Adrenal gland (tissue), 9 donors: ENCODE measurements at regions not wholly inside any gene's neighbourhood (a gene's known extent, or its start where the extent isn't known, plus 50 kb on each side); places are given as distances from the start of the nearest gene placed in this dataset.

ENCODE experiments used
- DNase-seq, 7 donors: peaks; one replicate each; pipeline ENCODE4 v3.0.0-alpha.2; 2019 to 2020
- H3K27ac ChIP-seq, 5 donors: fragments of 200-600 bp; sonication (generic) in 4 of 5; 1 replicate in 3 of 5; 2 replicates in 2 of 5; pipeline versions ENCODE4 v1.5.1 to v1.8.0; 2016 to 2020; ENCODE audit warnings: mild to moderate bottlenecking in 1 of 5
- H3K27me3 ChIP-seq: fragments of 200-600 bp; 2 replicates; pipeline ENCODE4 v1.8.0; 2021
- H3K36me3 ChIP-seq, 2 donors: fragments of 200-600 bp; replicated peaks in 1 of 2; 1 replicate in 1 of 2; 2 replicates in 1 of 2; pipeline versions ENCODE4 v1.5.1 to v1.8.0; 2018 to 2022
- H3K4me1 ChIP-seq, 2 donors: fragments of 200-600 bp; replicated peaks in 1 of 2; 1 replicate in 1 of 2; 2 replicates in 1 of 2; pipeline versions ENCODE4 v1.5.1 to v1.8.0; 2018 to 2021
- H3K4me3 ChIP-seq, 4 donors: fragments of 200-600 bp; sonication (generic) in 3 of 4; one replicate each; pipeline ENCODE4 v1.5.1; 2016 to 2018
- H3K9me3 ChIP-seq, 3 donors: fragments of 200-600 bp; sonication (generic) in 1 of 3; replicated peaks in 1 of 3; 1 replicate in 2 of 3; 2 replicates in 1 of 3; pipeline versions ENCODE4 v1.5.1 to v1.8.0; 2016 to 2021
- POLR2A ChIP-seq, 2 donors: fragments of 450-650 bp; IDR thresholded peaks; one replicate each; pipeline ENCODE4 v1.6.1; 2017; ENCODE audit warnings: antibody characterized with exemption in 2 of 2, mild to moderate bottlenecking in 2 of 2, moderate library complexity in 1 of 2
- WGBS, 4 donors: extraction: QIAGEN DNeasy Blood & Tissue Kit in 2 of 4; methylation state at CpG; one replicate each; pipeline versions ENCODE4 v1.1.5 to v1.1.7; 2013 to 2017; 5-methylcytosine and 5-hydroxymethylcytosine counted together
- intact Hi-C, 2 donors: fragments of 100-400 bp; cut with DNase I; formaldehyde crosslinking; loops; one replicate each; pipeline versions ENCODE4 v1.14.1 to v1.15.0; 2022 to 2023
- TF ChIP-seq, protein P1 (sequence below), 6 experiments: fragments of 450-650 bp in 4 of 6; fragments of 200-600 bp in 2 of 6; sonication (generic) in 1 of 6; IDR thresholded peaks; 1 replicate in 5 of 6; 2 replicates in 1 of 6; pipeline versions ENCODE4 v1.5.1 to v1.8.0; 2016 to 2021; ENCODE audit warnings: antibody characterized with exemption in 6 of 6, mild to moderate bottlenecking in 2 of 6, moderate library complexity in 1 of 6
- donor health status: healthy with polysubstance abuse.
- donor health status: Bipolar disorder and iron deficiency.
- donor health status: DM: yes; HTN: yes; CAD: no.
- donor health status: DM: no; HTN: no; CAD: no.
- donor health status: DM: no; HTN: no; CAD: no.

DNA sequence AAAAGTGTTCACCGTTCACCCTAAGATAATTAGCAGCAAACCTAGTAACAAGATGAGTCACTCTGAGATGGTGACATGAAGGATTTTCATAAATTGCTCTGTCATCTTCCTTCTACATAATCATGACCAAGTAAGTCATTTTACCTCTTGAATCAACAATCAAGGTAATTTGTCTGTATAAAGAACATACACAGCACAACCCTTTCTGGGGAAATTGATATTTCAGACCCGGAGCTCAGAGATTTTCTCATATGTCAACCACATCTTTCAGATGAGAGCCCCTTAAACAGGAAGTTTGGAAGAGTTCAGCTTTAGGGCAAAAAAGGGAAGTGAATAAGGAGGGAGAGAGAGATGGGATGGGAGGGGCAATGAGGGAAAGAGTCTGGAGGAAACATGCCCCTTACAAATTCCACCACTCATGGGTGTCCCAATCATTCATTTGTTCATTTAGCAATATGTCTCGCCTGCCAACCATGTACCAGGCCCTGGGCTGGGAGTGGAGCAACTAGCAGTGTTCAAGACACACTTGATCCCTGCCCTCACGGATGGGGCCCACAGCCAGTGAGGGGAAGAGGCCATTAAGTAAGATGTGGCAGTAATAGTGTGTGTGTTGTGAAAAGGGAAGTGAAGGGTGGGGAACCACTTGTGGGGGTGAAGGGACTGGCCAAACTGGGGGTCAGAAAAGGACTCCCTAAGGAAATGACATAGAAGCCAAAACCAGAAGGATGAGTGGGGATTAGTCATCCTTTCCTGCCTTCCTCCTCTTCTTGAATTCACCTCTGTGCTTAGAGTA, 190.9 kb downstream of the MAFB start:
- H3K4me1 ChIP-seq = peaks cover 0 to 5% of the 10 kb centered on the region in 2 donors
- H3K4me3 ChIP-seq = no peak overlapping the region
- H3K9me3 ChIP-seq = no peaks in the 10 kb centered on the region
- H3K36me3 ChIP-seq = no peaks in the 10 kb centered on the region
- DNase-seq = peak in 6 of 7 donors; percentile 34 to 74 (median 58)
- 48 to 65% (median 60%) methylated on average over 4 of the region's 4 CpGs for WGBS, 4 donors
- peak overlapping the region in 1 of 5 donors; percentile 69 for H3K27ac ChIP-seq
- H3K27me3 ChIP-seq = no peaks in the 10 kb centered on the region
- intact Hi-C loops = no loop called here
- TF ChIP-seq, protein P1, sequence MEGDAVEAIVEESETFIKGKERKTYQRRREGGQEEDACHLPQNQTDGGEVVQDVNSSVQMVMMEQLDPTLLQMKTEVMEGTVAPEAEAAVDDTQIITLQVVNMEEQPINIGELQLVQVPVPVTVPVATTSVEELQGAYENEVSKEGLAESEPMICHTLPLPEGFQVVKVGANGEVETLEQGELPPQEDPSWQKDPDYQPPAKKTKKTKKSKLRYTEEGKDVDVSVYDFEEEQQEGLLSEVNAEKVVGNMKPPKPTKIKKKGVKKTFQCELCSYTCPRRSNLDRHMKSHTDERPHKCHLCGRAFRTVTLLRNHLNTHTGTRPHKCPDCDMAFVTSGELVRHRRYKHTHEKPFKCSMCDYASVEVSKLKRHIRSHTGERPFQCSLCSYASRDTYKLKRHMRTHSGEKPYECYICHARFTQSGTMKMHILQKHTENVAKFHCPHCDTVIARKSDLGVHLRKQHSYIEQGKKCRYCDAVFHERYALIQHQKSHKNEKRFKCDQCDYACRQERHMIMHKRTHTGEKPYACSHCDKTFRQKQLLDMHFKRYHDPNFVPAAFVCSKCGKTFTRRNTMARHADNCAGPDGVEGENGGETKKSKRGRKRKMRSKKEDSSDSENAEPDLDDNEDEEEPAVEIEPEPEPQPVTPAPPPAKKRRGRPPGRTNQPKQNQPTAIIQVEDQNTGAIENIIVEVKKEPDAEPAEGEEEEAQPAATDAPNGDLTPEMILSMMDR (IDR thresholded peaks at IDR 0.05) = no peak
- no peak for TF ChIP-seq POLR2A (IDR thresholded peaks at IDR 0.05)

GRCh38 chr20:40495956-40496355, 193.1 kb downstream of the MAFB start:
- no peak overlapping the region for H3K27ac ChIP-seq
- TF ChIP-seq, protein P1 (IDR thresholded peaks at IDR 0.05) = no peak
- no peak for TF ChIP-seq POLR2A (IDR thresholded peaks at IDR 0.05)
- H3K9me3 ChIP-seq = no peaks in the 10 kb centered on the region
- WGBS, 4 donors = 78 to 88% (median 83%) methylated on average over 4 of the region's 4 CpGs
- H3K36me3 ChIP-seq = no peaks in the 10 kb centered on the region
- H3K4me1 ChIP-seq = peaks cover 0 to 6% of the 10 kb centered on the region in 2 donors
- H3K4me3 ChIP-seq = no peak overlapping the region
- intact Hi-C loops = no loop called here
- DNase-seq = no peak
- H3K27me3 ChIP-seq = no peaks in the 10 kb centered on the region

GRCh38 chr20:40494248-40494647, 194.8 kb downstream of the MAFB start:
- peak overlapping the region in 1 of 5 donors; percentile 57 for H3K27ac ChIP-seq
- peak in 6 of 7 donors; percentile 35 to 64 (median 52) for DNase-seq
- intact Hi-C loops = no loop called here
- H3K4me1 ChIP-seq = peaks cover 0 to 6% of the 10 kb centered on the region in 2 donors
- H3K9me3 ChIP-seq = no peaks in the 10 kb centered on the region
- no peak overlapping the region for H3K4me3 ChIP-seq
- TF ChIP-seq, protein P1 (IDR thresholded peaks at IDR 0.05) = no peak
- no peak for TF ChIP-seq POLR2A (IDR thresholded peaks at IDR 0.05)
- WGBS, 4 donors = 76 to 91% (median 82%) methylated on average over 3 of the region's 3 CpGs
- H3K27me3 ChIP-seq = no peaks in the 10 kb centered on the region
- no peaks in the 10 kb centered on the region for H3K36me3 ChIP-seq

DNA sequence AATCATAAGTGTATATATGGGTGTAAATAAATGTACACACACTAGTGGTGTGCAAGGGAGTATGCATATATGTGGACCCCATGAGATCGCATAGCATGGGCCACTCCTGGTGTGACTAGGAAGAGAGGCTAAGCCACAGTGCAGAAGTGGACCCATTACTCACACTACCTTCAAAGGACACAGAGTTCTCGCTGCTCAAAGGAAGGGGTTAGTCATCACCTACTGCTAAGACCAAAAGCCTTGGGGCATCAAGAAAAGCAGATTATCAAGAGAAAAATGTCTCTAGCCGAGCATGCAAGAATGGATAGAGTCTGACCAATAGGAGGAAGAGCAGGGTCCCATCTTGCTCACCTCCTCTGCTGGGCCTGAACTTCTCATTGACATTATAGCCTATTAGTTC, 195.5 kb downstream of the MAFB start:
- 43 to 63% (median 55%) methylated on average over 3 of the region's 3 CpGs for WGBS, 4 donors
- Histone ChIP-seq H3K9me3 (no peaks in the 10 kb centered on the region), H3K27me3 (no peaks in the 10 kb centered on the region), H3K36me3 (no peaks in the 10 kb centered on the region), H3K4me1 (peaks cover 0 to 6% of the 10 kb centered on the region in 2 donors), H3K27ac (peak overlapping the region in 1 of 5 donors; percentile 61), H3K4me3 (no peak overlapping the region)
- intact Hi-C loops = no loop called here
- DNase-seq = no peak
- TF ChIP-seq, protein P1 (IDR thresholded peaks at IDR 0.05) = no peak
- TF ChIP-seq POLR2A (IDR thresholded peaks at IDR 0.05) = no peak
